ENCODE measurements at regions not wholly inside any gene's neighbourhood (a gene's known extent, or its start where the extent isn't known, plus 50 kb on each side); places are given as distances from the start of the nearest gene placed in this dataset.
"Not testable (repeated sequence)": the region's sequence is repeated elsewhere in the genome, so short reads cannot be mapped to it uniquely, and the experiment has no call there.

- intact Hi-C loops (cut with micrococcal nuclease); H3K27me3 Mint-ChIP-seq (ENCODE audit: low read depth); DNase-seq; H3K27ac Mint-ChIP-seq; H3K9me3 Mint-ChIP-seq; H3K4me1 Mint-ChIP-seq (ENCODE audit: low read depth); H3K4me3 Mint-ChIP-seq; CTCF ChIA-PET; H3K36me3 Mint-ChIP-seq (ENCODE audit: low read depth): not testable (repeated sequence)
These were observed 132.7 kb downstream of the SNX10 start for GRCh38 chr7:26424319-26424718.

- no peaks in the 10 kb centered on the region for H3K9me3 Mint-ChIP-seq
- intact Hi-C loops (cut with micrococcal nuclease), result no loop called here
- peaks cover 5% of the 10 kb centered on the region for H3K27me3 Mint-ChIP-seq (ENCODE audit: low read depth)
- H3K4me1 Mint-ChIP-seq (ENCODE audit: low read depth), result no peaks in the 10 kb centered on the region
- CTCF ChIA-PET, result interaction anchor here (0.5 kb wide), 1 partner anchor 21 kb away, joined by 3 read pairs; no protein-coding TSS in a partner anchor
- no peak overlapping the region for H3K4me3 Mint-ChIP-seq
- DNase-seq, result no peak
- no peak overlapping the region for H3K27ac Mint-ChIP-seq
- H3K36me3 Mint-ChIP-seq (ENCODE audit: low read depth), result no peaks in the 10 kb centered on the region
These were observed 134.0 kb downstream of the SNX10 start for GRCh38 chr7:26425655-26426054.

- Mint-ChIP-seq H3K27me3 (ENCODE audit: low read depth) (peaks cover 5% of the 10 kb centered on the region), H3K4me1 (ENCODE audit: low read depth) (no peaks in the 10 kb centered on the region), H3K36me3 (ENCODE audit: low read depth) (no peaks in the 10 kb centered on the region), H3K27ac (no peak overlapping the region), H3K9me3 (no peaks in the 10 kb centered on the region), H3K4me3 (no peak overlapping the region)
- CTCF ChIA-PET, result interaction anchor here (1.3 kb wide), 1 partner anchor 9 kb away, joined by 3 read pairs; no protein-coding TSS in a partner anchor
- no peak for DNase-seq
- intact Hi-C loops (cut with micrococcal nuclease), result no loop called here
These were observed 134.4 kb downstream of the SNX10 start for GRCh38 chr7:26426096-26426495.

- CTCF ChIA-PET, result no interaction called here
These were observed 136.9 kb downstream of the SNX10 start for GRCh38 chr7:26428571-26428970.

GRCh38 chr7:26429168-26429567, 137.5 kb downstream of the SNX10 start:
- CTCF ChIA-PET, result no interaction called here
- intact Hi-C loops (cut with micrococcal nuclease), result no loop called here

More at GRCh38 chr7:26428571-26428970, 136.9 kb downstream of the SNX10 start:
- Mint-ChIP-seq H3K9me3 (no peaks in the 10 kb centered on the region), H3K27me3 (ENCODE audit: low read depth) (peaks cover 15% of the 10 kb centered on the region), H3K4me1 (ENCODE audit: low read depth) (no peaks in the 10 kb centered on the region), H3K36me3 (ENCODE audit: low read depth) (no peaks in the 10 kb centered on the region), H3K4me3 (no peak overlapping the region), H3K27ac (no peak overlapping the region)
- no peak for DNase-seq
- intact Hi-C loops (cut with micrococcal nuclease), result no loop called here

GRCh38 chr7:26434974-26435373, 143.3 kb downstream of the SNX10 start:
- intact Hi-C loops (cut with micrococcal nuclease), result no loop called here
- H3K36me3 Mint-ChIP-seq (ENCODE audit: low read depth), result no peaks in the 10 kb centered on the region
- CTCF ChIA-PET, result interaction anchor here (1.0 kb wide), 1 partner anchor 8 kb away, joined by 3 read pairs; no protein-coding TSS in a partner anchor
- no peak overlapping the region for H3K4me3 Mint-ChIP-seq
- no peak for DNase-seq
- no peak overlapping the region for H3K27ac Mint-ChIP-seq
- no peaks in the 10 kb centered on the region for H3K4me1 Mint-ChIP-seq (ENCODE audit: low read depth)
- peaks cover 17% of the 10 kb centered on the region for H3K27me3 Mint-ChIP-seq (ENCODE audit: low read depth)
- H3K9me3 Mint-ChIP-seq, result no peaks in the 10 kb centered on the region

More at GRCh38 chr7:26429168-26429567, 137.5 kb downstream of the SNX10 start:
- no peak overlapping the region for H3K27ac Mint-ChIP-seq
- no peaks in the 10 kb centered on the region for H3K36me3 Mint-ChIP-seq (ENCODE audit: low read depth)
- H3K4me3 Mint-ChIP-seq, result no peak overlapping the region
- DNase-seq, result no peak
- no peaks in the 10 kb centered on the region for H3K9me3 Mint-ChIP-seq
- peaks cover 15% of the 10 kb centered on the region for H3K27me3 Mint-ChIP-seq (ENCODE audit: low read depth)
- no peaks in the 10 kb centered on the region for H3K4me1 Mint-ChIP-seq (ENCODE audit: low read depth)

- no peak overlapping the region for H3K4me3 Mint-ChIP-seq
- peaks cover 10% of the 10 kb centered on the region for H3K27me3 Mint-ChIP-seq (ENCODE audit: low read depth)
- no peaks in the 10 kb centered on the region for H3K4me1 Mint-ChIP-seq (ENCODE audit: low read depth)
- no peak for DNase-seq
- H3K36me3 Mint-ChIP-seq (ENCODE audit: low read depth), result no peaks in the 10 kb centered on the region
- intact Hi-C loops (cut with micrococcal nuclease), result no loop called here
- no peak overlapping the region for H3K27ac Mint-ChIP-seq
- CTCF ChIA-PET, result no interaction called here
- H3K9me3 Mint-ChIP-seq, result no peaks in the 10 kb centered on the region
These were observed 145.4 kb downstream of the SNX10 start for GRCh38 chr7:26437003-26437532.

DNA sequence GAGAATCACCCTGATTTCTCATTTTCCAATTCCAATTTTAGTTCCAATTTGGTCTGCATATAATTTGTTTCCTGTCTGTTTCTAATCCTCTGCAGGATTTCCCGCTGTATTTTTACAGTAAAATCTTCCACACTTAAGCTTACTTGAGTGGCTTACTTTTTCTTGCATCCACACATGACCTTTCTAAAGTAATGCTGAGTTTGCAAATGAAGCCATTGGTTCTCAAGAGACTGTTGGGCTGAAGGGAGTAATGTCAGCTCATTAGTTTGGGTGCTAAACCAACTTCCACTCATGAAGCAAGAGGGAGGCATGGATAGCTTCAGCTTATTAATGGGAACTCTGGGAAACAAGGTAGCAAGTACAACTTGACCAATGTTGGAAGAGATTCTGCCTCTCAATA, 146.4 kb downstream of the SNX10 start:
- CTCF ChIA-PET, result no interaction called here
- no peaks in the 10 kb centered on the region for H3K4me1 Mint-ChIP-seq (ENCODE audit: low read depth)
- intact Hi-C loops (cut with micrococcal nuclease), result no loop called here
- H3K36me3 Mint-ChIP-seq (ENCODE audit: low read depth), result no peaks in the 10 kb centered on the region
- no peak for DNase-seq
- no peaks in the 10 kb centered on the region for H3K9me3 Mint-ChIP-seq
- H3K27me3 Mint-ChIP-seq (ENCODE audit: low read depth), result peaks cover 4% of the 10 kb centered on the region
- H3K4me3 Mint-ChIP-seq, result no peak overlapping the region
- no peak overlapping the region for H3K27ac Mint-ChIP-seq

- intact Hi-C loops (cut with micrococcal nuclease), result no loop called here
- H3K27ac Mint-ChIP-seq, result no peak overlapping the region
- H3K36me3 Mint-ChIP-seq (ENCODE audit: low read depth), result no peaks in the 10 kb centered on the region
- no peaks in the 10 kb centered on the region for H3K4me1 Mint-ChIP-seq (ENCODE audit: low read depth)
- H3K4me3 Mint-ChIP-seq, result no peak overlapping the region
- peaks cover 4% of the 10 kb centered on the region for H3K27me3 Mint-ChIP-seq (ENCODE audit: low read depth)
- CTCF ChIA-PET, result no interaction called here
- no peak for DNase-seq
- H3K9me3 Mint-ChIP-seq, result no peaks in the 10 kb centered on the region
These were observed 148.0 kb downstream of the SNX10 start for GRCh38 chr7:26439521-26440232.

DNA sequence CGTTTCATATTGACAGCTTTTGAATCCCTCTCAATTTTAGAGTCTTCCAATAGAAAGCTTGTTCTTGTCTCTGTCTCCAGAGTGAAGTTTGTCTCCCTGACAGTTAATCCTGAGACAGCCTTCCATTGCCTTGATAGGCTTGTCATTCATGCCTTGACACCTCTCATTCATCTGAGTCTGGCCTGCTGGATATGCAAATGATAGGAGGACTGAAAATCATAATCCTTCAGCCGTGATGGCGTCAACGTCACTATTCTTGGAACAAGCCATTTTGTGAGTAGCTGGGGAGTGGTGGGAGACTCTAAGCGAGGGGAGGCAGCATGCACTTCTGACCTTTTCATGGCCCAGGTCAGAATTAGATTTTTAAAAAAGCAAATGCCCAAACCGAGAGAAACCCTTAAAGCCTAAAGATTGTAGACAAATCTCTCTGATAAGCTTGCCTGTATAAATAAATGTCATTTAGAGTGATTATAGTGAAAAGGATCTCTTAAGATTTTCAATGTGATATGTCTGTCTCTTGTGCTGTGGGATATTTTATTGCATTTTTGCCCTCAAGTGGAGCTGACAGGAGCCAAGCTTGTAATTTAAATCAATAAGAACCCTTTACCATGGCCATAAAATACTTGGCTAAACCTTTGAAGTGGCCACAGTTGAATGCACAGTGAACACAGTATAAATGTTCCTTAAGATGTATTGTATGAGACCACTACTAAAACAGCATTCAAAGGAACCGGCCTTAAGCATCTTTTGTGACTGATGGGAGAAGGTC, 148.8 kb downstream of the SNX10 start:
- no peak overlapping the region for H3K4me3 Mint-ChIP-seq
- intact Hi-C loops (cut with micrococcal nuclease), result no loop called here

GRCh38 chr7:26441002-26441521, 149.4 kb downstream of the SNX10 start:
- H3K27ac Mint-ChIP-seq, result no peak overlapping the region
- CTCF ChIA-PET, result no interaction called here
- intact Hi-C loops (cut with micrococcal nuclease), result no loop called here

More for the DNA sequence above, 148.8 kb downstream of the SNX10 start:
- Mint-ChIP-seq H3K27ac (no peak overlapping the region), H3K27me3 (ENCODE audit: low read depth) (peaks cover 4% of the 10 kb centered on the region), H3K9me3 (no peaks in the 10 kb centered on the region), H3K4me1 (ENCODE audit: low read depth) (no peaks in the 10 kb centered on the region), H3K36me3 (ENCODE audit: low read depth) (no peaks in the 10 kb centered on the region)
- no peak for DNase-seq
- CTCF ChIA-PET, result no interaction called here

DNA sequence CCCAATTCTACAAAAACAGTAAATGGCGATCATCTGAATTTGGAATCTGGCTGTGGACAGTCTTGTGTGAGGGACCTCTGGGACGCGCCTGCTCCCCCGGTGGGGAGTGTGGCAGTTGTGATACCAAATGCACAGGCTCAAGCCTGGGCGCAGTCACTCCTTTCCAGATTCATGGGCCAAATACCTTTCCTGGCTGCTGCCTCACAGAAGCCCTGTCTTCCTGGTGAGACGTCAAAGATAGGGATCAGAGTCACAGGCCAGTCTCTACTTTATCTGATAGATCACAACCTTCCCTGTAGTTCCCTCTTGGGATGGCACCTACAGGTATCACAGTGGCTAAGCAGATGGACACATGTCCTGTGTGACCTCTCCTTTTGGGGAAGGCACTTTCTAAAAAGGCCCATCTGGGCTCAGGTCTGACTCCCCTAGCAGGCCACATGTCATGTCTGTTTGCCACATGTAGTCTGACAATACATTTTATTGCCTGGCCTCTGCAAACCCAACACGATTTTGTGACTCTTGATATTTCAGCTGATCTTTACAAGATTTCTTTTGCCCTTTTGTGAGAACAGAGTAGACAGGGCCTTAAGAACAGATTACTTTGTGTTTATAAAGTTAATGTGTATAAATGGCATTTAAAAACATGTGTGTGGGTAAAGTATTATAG, 150.1 kb downstream of the SNX10 start:
- no peak overlapping the region for H3K4me3 Mint-ChIP-seq
- CTCF ChIA-PET, result no interaction called here
- H3K4me1 Mint-ChIP-seq (ENCODE audit: low read depth), result no peaks in the 10 kb centered on the region
- H3K36me3 Mint-ChIP-seq (ENCODE audit: low read depth), result no peaks in the 10 kb centered on the region
- no peaks in the 10 kb centered on the region for H3K9me3 Mint-ChIP-seq
- peaks cover 7% of the 10 kb centered on the region for H3K27me3 Mint-ChIP-seq (ENCODE audit: low read depth)
- no peak for DNase-seq
- H3K27ac Mint-ChIP-seq, result no peak overlapping the region
- intact Hi-C loops (cut with micrococcal nuclease), result no loop called here

More at GRCh38 chr7:26441002-26441521, 149.4 kb downstream of the SNX10 start:
- Mint-ChIP-seq H3K36me3 (ENCODE audit: low read depth) (no peaks in the 10 kb centered on the region), H3K27me3 (ENCODE audit: low read depth) (peaks cover 7% of the 10 kb centered on the region), H3K4me3 (no peak overlapping the region), H3K4me1 (ENCODE audit: low read depth) (no peaks in the 10 kb centered on the region), H3K9me3 (no peaks in the 10 kb centered on the region)
- no peak for DNase-seq

Measured in activated naive CD4-positive, alpha-beta T cell treated with anti-CD3 and anti-CD28 coated beads for 36 hours (primary cell).